IPS-18a (cell line): ENCODE measurements at regions not wholly inside any gene's neighbourhood (a gene's known extent, or its start where the extent isn't known, plus 50 kb on each side); places are given as distances from the start of the nearest gene placed in this dataset.

Source experiments
- H3K27ac ChIP-seq: one replicate; pipeline ENCODE4 v1.5.1; 2013; ENCODE audit warnings: low read length
- H3K27me3 ChIP-seq: one replicate; pipeline ENCODE4 v1.6.1; 2013; ENCODE audit warnings: mild to moderate bottlenecking, low read length; ENCODE audit not compliant: control insufficient read depth, insufficient read depth
- H3K36me3 ChIP-seq: one replicate; pipeline ENCODE4 v1.6.1; 2013; ENCODE audit warnings: low read depth, low read length; ENCODE audit not compliant: control insufficient read depth
- H3K4me1 ChIP-seq: one replicate; pipeline ENCODE4 v1.6.1; 2013; ENCODE audit warnings: low read depth, low read length; ENCODE audit not compliant: control insufficient read depth
- H3K4me3 ChIP-seq: one replicate; pipeline ENCODE4 v1.5.1; 2013; ENCODE audit warnings: low read length
- H3K9ac ChIP-seq: one replicate; pipeline ENCODE4 v1.6.1; 2013; ENCODE audit warnings: mild to moderate bottlenecking, low read length, moderate library complexity
- H3K9me3 ChIP-seq: one replicate; pipeline ENCODE4 v1.6.1; 2013; ENCODE audit warnings: low read depth, low read length; ENCODE audit not compliant: control insufficient read depth

DNA sequence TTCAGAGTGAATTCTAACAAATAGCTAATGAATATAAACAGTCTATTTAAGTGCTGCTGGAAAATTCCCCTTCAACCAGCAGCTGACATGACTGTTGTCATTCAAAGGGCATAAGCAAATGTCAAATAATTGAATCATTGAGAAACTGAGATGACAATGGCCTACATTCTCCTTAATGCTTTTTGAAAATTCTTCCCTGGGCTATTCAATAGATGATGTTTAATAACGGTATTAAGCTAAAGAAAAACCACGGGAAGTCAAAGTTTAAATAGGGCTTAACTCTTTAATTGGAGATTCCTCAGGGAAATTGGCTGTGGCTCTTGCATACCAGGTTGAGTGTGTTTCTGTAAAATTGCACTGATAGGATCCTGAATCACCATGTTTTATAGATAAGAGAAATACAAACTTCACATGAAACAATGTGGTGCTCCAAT, 77.0 kb downstream of the ARL4A start:
- no peak overlapping the region for H3K4me3 ChIP-seq
- H3K9ac ChIP-seq, result no peak overlapping the region
- no peak overlapping the region for H3K27ac ChIP-seq
- H3K27me3 ChIP-seq, result no peaks in the 10 kb centered on the region
- peaks cover 18% of the 10 kb centered on the region for H3K4me1 ChIP-seq
- no peaks in the 10 kb centered on the region for H3K36me3 ChIP-seq
- peaks cover 4% of the 10 kb centered on the region for H3K9me3 ChIP-seq

DNA sequence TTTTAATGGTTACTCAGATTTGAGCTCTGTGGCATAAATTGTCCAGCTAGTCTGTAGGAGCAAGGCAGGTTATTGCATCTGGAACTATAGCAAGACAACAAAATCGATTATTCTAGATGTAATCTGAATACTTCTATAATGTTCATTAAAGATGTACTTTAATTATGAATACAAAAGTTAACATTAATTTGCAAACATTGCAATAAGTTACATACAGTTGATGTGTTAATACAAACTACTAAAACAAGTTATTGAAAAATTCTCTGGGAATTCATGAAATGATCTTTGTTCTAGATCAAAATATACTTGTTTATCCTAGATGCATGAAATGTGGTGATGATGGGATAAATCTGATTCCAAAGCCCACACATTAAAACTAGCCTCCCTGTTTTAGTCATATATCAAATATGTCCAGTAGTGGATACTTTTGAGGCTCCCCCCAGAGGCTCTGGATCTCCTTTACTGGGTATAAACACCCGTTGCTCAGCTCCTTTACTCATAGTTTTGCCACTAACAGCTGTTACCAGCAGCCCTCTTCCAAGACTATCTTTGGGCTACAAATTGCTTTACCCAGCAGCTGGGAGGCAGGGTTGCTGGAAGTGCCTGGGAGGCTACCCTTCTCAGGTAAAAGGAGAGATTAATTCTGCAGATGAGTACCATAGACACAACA, 78.1 kb downstream of the ARL4A start:
- no peaks in the 10 kb centered on the region for H3K36me3 ChIP-seq

GRCh38 chr7:12766416-12766815, 79.0 kb downstream of the ARL4A start:
- Histone ChIP-seq H3K4me3 (no peak overlapping the region), H3K9ac (no peak overlapping the region), H3K36me3 (no peaks in the 10 kb centered on the region), H3K9me3 (no peaks in the 10 kb centered on the region), H3K4me1 (peaks cover 33% of the 10 kb centered on the region), H3K27me3 (no peaks in the 10 kb centered on the region), H3K27ac (no peak overlapping the region)

More for the DNA sequence above, 78.1 kb downstream of the ARL4A start:
- no peaks in the 10 kb centered on the region for H3K27me3 ChIP-seq
- peaks cover 4% of the 10 kb centered on the region for H3K9me3 ChIP-seq
- no peak overlapping the region for H3K9ac ChIP-seq
- H3K27ac ChIP-seq, result no peak overlapping the region
- H3K4me3 ChIP-seq, result no peak overlapping the region
- H3K4me1 ChIP-seq, result peaks cover 24% of the 10 kb centered on the region

DNA sequence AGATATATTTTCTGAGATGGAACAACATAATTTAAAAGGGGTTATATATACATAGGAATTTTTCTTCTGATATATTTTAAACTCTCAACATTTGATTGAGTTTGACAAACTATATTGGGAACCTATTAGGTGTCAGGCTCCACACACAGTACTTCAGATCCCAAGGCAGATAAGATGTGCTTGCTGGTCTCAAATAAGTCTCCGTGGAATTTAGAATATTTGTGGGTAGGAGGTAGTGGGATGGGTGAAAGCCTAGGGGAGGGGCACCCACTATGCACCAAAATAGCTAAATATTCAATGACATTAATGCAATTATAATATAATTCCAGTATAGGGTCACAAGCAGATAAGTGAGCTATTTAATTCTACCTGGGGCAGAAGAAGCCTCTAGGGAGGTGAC, 81.5 kb downstream of the ARL4A start:
- no peaks in the 10 kb centered on the region for H3K36me3 ChIP-seq
- H3K9ac ChIP-seq, result no peak overlapping the region
- H3K27ac ChIP-seq, result no peak overlapping the region
- H3K9me3 ChIP-seq, result no peaks in the 10 kb centered on the region
- no peak overlapping the region for H3K4me3 ChIP-seq
- peaks cover 36% of the 10 kb centered on the region for H3K4me1 ChIP-seq
- H3K27me3 ChIP-seq, result no peaks in the 10 kb centered on the region

DNA sequence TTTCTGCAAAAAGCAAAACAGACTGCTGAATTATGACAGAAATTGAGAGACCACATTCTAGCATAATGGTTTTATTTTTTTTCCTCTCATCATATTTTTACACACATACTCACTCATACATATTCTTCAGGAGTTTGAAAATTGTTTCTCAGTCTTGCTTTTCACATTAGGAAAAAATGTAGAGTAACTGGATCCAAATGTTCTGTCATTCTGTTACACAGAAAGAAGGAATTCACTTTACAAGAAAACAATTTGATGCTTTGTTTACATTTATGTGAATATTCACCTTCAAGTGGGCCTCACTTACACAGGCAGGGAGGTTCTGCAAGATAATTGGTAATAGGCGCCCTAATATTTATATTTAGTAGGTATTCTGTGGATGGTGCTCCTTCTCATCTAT, 82.0 kb downstream of the ARL4A start:
- Histone ChIP-seq H3K9me3 (no peaks in the 10 kb centered on the region), H3K27ac (peak overlapping the region; percentile 11), H3K36me3 (no peaks in the 10 kb centered on the region), H3K9ac (no peak overlapping the region), H3K4me1 (peaks cover 31% of the 10 kb centered on the region), H3K27me3 (no peaks in the 10 kb centered on the region), H3K4me3 (no peak overlapping the region)

GRCh38 chr7:12770227-12770975, 83.0 kb downstream of the ARL4A start:
- Histone ChIP-seq H3K27ac (no peak overlapping the region), H3K9ac (no peak overlapping the region), H3K4me1 (peaks cover 27% of the 10 kb centered on the region), H3K4me3 (peak overlapping the region; percentile 23), H3K36me3 (no peaks in the 10 kb centered on the region), H3K9me3 (no peaks in the 10 kb centered on the region), H3K27me3 (no peaks in the 10 kb centered on the region)

DNA sequence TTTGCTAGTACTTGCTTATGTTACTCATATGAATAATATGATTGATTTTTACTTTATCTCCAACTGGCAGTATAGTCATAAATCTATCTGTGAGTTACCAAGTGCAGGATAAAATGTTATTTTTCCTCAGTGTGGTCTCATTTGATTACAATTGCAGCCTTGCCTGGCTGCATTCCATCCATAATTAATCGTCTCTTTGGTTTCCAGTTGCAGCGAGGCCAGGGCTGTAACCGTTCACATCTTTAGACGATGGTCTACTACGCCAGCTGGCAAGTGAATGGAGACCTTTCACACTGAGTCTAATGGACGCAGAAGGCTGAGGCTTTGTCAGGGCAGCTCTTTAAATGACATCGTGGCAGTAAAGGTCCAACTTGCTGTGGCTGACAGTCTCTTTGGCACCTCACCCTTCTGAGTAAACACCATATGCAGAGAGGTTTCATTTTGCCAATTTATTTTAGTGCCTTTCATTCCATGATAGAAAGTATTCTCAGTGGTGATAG, 84.0 kb downstream of the ARL4A start:
- Histone ChIP-seq H3K27me3 (no peaks in the 10 kb centered on the region), H3K9ac (no peak overlapping the region), H3K4me3 (no peak overlapping the region), H3K36me3 (no peaks in the 10 kb centered on the region), H3K9me3 (no peaks in the 10 kb centered on the region), H3K4me1 (peaks cover 27% of the 10 kb centered on the region), H3K27ac (no peak overlapping the region)

DNA sequence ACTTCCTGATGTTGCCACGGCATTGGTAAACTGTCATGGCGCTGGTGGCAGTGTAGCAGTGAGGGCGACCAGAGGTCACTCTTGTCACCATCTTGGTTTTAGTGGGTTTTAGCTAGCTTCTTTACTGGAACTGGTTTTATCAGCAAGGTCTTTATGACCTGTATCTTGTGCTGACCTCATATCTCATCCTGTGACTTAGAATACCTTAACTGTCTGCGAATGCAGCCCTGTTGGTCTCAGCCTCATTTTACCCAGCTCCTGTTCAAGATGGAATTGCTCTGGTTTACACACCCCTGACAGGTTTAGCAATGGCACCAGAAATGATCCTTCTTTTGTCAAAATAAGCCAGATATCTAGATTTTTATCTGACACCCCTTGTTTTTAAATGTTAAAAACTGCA, 85.3 kb downstream of the ARL4A start:
- H3K27ac ChIP-seq, result no peak overlapping the region
- H3K4me1 ChIP-seq, result peaks cover 27% of the 10 kb centered on the region

DNA sequence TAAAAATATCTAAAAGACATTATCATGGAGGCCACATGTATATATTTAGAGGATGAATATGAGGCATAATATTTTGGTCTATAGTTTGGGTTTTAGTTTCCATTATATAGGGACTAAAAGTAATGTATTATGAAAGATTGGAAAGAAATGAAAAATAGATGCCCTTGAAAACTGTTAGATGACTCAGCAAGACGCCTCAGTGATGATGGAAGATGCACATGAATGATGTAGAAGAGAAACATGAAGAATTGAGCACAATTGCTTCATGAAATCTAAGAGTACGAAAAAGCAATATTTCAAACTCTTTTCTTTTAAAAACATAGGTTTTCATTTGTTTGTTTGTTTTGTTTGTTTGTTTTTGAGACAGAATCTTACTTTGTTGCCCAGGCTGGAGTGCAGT, 89.8 kb downstream of the ARL4A start:
- no peaks in the 10 kb centered on the region for H3K36me3 ChIP-seq
- H3K27ac ChIP-seq, result no peak overlapping the region
- H3K4me3 ChIP-seq, result no peak overlapping the region
- H3K9me3 ChIP-seq, result no peaks in the 10 kb centered on the region
- no peaks in the 10 kb centered on the region for H3K4me1 ChIP-seq
- no peak overlapping the region for H3K9ac ChIP-seq
- no peaks in the 10 kb centered on the region for H3K27me3 ChIP-seq

More for the DNA sequence above, 85.3 kb downstream of the ARL4A start:
- Histone ChIP-seq H3K27me3 (no peaks in the 10 kb centered on the region), H3K9ac (no peak overlapping the region), H3K36me3 (no peaks in the 10 kb centered on the region), H3K9me3 (no peaks in the 10 kb centered on the region), H3K4me3 (no peak overlapping the region)

- Histone ChIP-seq H3K9me3 (no peaks in the 10 kb centered on the region), H3K36me3 (no peaks in the 10 kb centered on the region), H3K27me3 (no peaks in the 10 kb centered on the region), H3K4me3 (no peak overlapping the region), H3K9ac (no peak overlapping the region), H3K4me1 (no peaks in the 10 kb centered on the region), H3K27ac (no peak overlapping the region)
These were observed 92.5 kb downstream of the ARL4A start for GRCh38 chr7:12779947-12780346.

- H3K9me3 ChIP-seq, result no peaks in the 10 kb centered on the region
- no peaks in the 10 kb centered on the region for H3K27me3 ChIP-seq
- no peak overlapping the region for H3K27ac ChIP-seq
- H3K4me3 ChIP-seq, result no peak overlapping the region
- no peaks in the 10 kb centered on the region for H3K36me3 ChIP-seq
- H3K9ac ChIP-seq, result no peak overlapping the region
- H3K4me1 ChIP-seq, result no peaks in the 10 kb centered on the region
These were observed 96.1 kb downstream of the ARL4A start for GRCh38 chr7:12783421-12784095.
